H9 (cell line): ENCODE measurements at regions not wholly inside any gene's neighbourhood (a gene's known extent, or its start where the extent isn't known, plus 50 kb on each side); places are given as distances from the start of the nearest gene placed in this dataset.

ENCODE experiments used
- DNase-seq: peaks from one replicate; pipeline ENCODE4 v3.0.0-alpha.2; 2017
- H2AFZ ChIP-seq: one replicate; pipeline ENCODE4 v1.6.1; 2013; ENCODE audit warnings: mild to moderate bottlenecking, low read length, control low read depth, moderate library complexity
- H2AK5ac ChIP-seq: 2 replicates; pipeline ENCODE4 v1.6.1; 2013; ENCODE audit warnings: low read length, control low read depth, mixed read lengths; ENCODE audit not compliant: insufficient read length
- H2BK120ac ChIP-seq: one replicate; pipeline ENCODE4 v1.6.1; 2013; ENCODE audit warnings: low read depth, mild to moderate bottlenecking, low read length, control low read depth, inconsistent platforms; ENCODE audit not compliant: poor library complexity, severe bottlenecking
- H2BK12ac ChIP-seq: 2 replicates; pipeline ENCODE4 v1.6.1; 2013; ENCODE audit warnings: low read length, control low read depth, mixed read lengths, low read depth; ENCODE audit not compliant: insufficient read length
- H2BK15ac ChIP-seq: 2 replicates; pipeline ENCODE4 v1.6.1; 2013; ENCODE audit warnings: low read depth, low read length, control low read depth
- H2BK20ac ChIP-seq: one replicate; pipeline ENCODE4 v1.6.1; 2013; ENCODE audit warnings: low read depth, mild to moderate bottlenecking, low read length, control low read depth, inconsistent platforms; ENCODE audit not compliant: poor library complexity, severe bottlenecking
- H2BK5ac ChIP-seq: 2 replicates; pipeline ENCODE4 v1.6.1; 2013; ENCODE audit warnings: low read length, control low read depth, mixed read lengths; ENCODE audit not compliant: insufficient read length
- H3K14ac ChIP-seq: 2 replicates; pipeline ENCODE4 v1.6.1; 2013; ENCODE audit warnings: low read length, control low read depth; ENCODE audit not compliant: insufficient read depth
- H3K18ac ChIP-seq: 2 replicates; pipeline ENCODE4 v1.6.1; 2013; ENCODE audit warnings: low read depth, mild to moderate bottlenecking, mixed read lengths, low read length, control low read depth; ENCODE audit not compliant: insufficient read length
- H3K23ac ChIP-seq: 2 replicates; pipeline ENCODE4 v1.6.1; 2013; ENCODE audit warnings: low read length, control low read depth, mixed read lengths, low read depth; ENCODE audit not compliant: insufficient read length
- H3K23me2 ChIP-seq: 2 replicates; pipeline ENCODE4 v1.6.1; 2013; ENCODE audit warnings: low read depth, mild to moderate bottlenecking, mixed read lengths, low read length, control low read depth; ENCODE audit not compliant: insufficient read length, poor library complexity, severe bottlenecking
- H3K27ac ChIP-seq: 2 replicates; pipeline ENCODE4 v1.5.1; 2013; ENCODE audit warnings: low read length, control low read depth, mixed read lengths, low read depth; ENCODE audit not compliant: insufficient read length
- H3K27me3 ChIP-seq: 2 replicates; pipeline ENCODE4 v1.6.1; 2013; ENCODE audit warnings: low read length, control low read depth, inconsistent platforms; ENCODE audit not compliant: insufficient read depth
- H3K4ac ChIP-seq: 2 replicates; pipeline ENCODE4 v1.6.1; 2013; ENCODE audit warnings: low read depth, mild to moderate bottlenecking, control low read depth, inconsistent platforms, low read length, moderate library complexity
- H3K4me1 ChIP-seq: 2 replicates; pipeline ENCODE4 v1.6.1; 2013; ENCODE audit warnings: low read length, control low read depth, inconsistent platforms; ENCODE audit not compliant: insufficient read depth
- H3K4me2 ChIP-seq: 2 replicates; pipeline ENCODE4 v1.6.1; 2013; ENCODE audit warnings: low read length, control low read depth, mixed read lengths; ENCODE audit not compliant: insufficient read length, insufficient read depth
- H3K56ac ChIP-seq: 2 replicates; pipeline ENCODE4 v1.6.1; 2013; ENCODE audit warnings: low read depth, mild to moderate bottlenecking, mixed read lengths, low read length, control low read depth; ENCODE audit not compliant: insufficient read length
- H3K79me1 ChIP-seq: 2 replicates; pipeline ENCODE4 v1.6.1; 2013; ENCODE audit warnings: low read depth, mild to moderate bottlenecking, moderate library complexity, low read length, control low read depth, inconsistent platforms; ENCODE audit not compliant: insufficient read depth, poor library complexity, severe bottlenecking
- H3K79me2 ChIP-seq: 2 replicates; pipeline ENCODE4 v1.6.1; 2013; ENCODE audit warnings: low read length, control low read depth, inconsistent platforms; ENCODE audit not compliant: insufficient read depth
- H3K9ac ChIP-seq: 2 replicates; pipeline ENCODE4 v1.6.1; 2013; ENCODE audit warnings: low read length, control low read depth, mixed read lengths; ENCODE audit not compliant: insufficient read length; ENCODE audit errors: extremely low read depth
- H3K9me3 ChIP-seq: one replicate; pipeline ENCODE4 v1.6.1; 2013; ENCODE audit warnings: low read depth, low read length, inconsistent platforms; ENCODE audit not compliant: control insufficient read depth
- H3T11ph ChIP-seq: one replicate; pipeline ENCODE4 v1.6.1; 2013; ENCODE audit warnings: mild to moderate bottlenecking, low read length, control low read depth, inconsistent platforms
- H4K20me1 ChIP-seq: one replicate; pipeline ENCODE4 v1.6.1; 2013; ENCODE audit not compliant: control insufficient read depth, insufficient read length, insufficient read depth
- H4K5ac ChIP-seq: 2 replicates; pipeline ENCODE4 v1.6.1; 2013; ENCODE audit warnings: low read depth, mild to moderate bottlenecking, mixed read lengths, low read length, control low read depth; ENCODE audit not compliant: insufficient read length
- H4K8ac ChIP-seq: replicated peaks from 2 replicates; pipeline ENCODE4 v1.6.1; 2013; ENCODE audit warnings: low read length, control low read depth, mixed read lengths, low read depth; ENCODE audit not compliant: insufficient read length
- H4K91ac ChIP-seq: 2 replicates; pipeline ENCODE4 v1.6.1; 2013; ENCODE audit warnings: low read depth, mild to moderate bottlenecking, moderate library complexity, mixed read lengths, low read length, control low read depth; ENCODE audit not compliant: insufficient read length
- H3K27ac Mint-ChIP-seq, 3 experiments: 2 replicates in 2 of 3; 3 replicates in 1 of 3; pipeline ENCODE4 v1.8.0; 2020 to 2021; ENCODE audit warnings: mixed read lengths in 3 of 3, mild to moderate bottlenecking in 1 of 3, moderate library complexity in 1 of 3
- H3K27me3 Mint-ChIP-seq: 2 replicates; pipeline ENCODE4 v1.8.0; 2021; ENCODE audit warnings: low read depth, mild to moderate bottlenecking, moderate library complexity, mixed read lengths
- H3K36me3 Mint-ChIP-seq, 3 experiments: 2 replicates in 2 of 3; 3 replicates in 1 of 3; pipeline ENCODE4 v1.8.0; 2020 to 2021; ENCODE audit warnings: low read depth in 3 of 3, mixed read lengths in 3 of 3; ENCODE audit not compliant: insufficient read depth in 1 of 3
- H3K4me1 Mint-ChIP-seq, 2 experiments: 2 replicates each; pipeline ENCODE4 v1.8.0; 2020; ENCODE audit warnings: mixed read lengths in 2 of 2
- H3K4me3 Mint-ChIP-seq, 2 experiments: 2 replicates in 1 of 2; 3 replicates in 1 of 2; pipeline ENCODE4 v1.8.0; 2020 to 2021; ENCODE audit warnings: mild to moderate bottlenecking in 2 of 2, mixed read lengths in 2 of 2, moderate library complexity in 1 of 2
- H3K9me3 Mint-ChIP-seq, 2 experiments: 2 replicates in 1 of 2; 3 replicates in 1 of 2; pipeline ENCODE4 v1.8.0; 2020; ENCODE audit warnings: mild to moderate bottlenecking in 2 of 2, mixed read lengths in 2 of 2, moderate library complexity in 1 of 2
- CTCF ChIP-seq: fragments of 200-600 bp; sonication (generic); conservative IDR thresholded peaks from 3 replicates; pipeline ENCODE4 v1.8.0; 2021; ENCODE audit warnings: antibody characterized with exemption, mild to moderate bottlenecking
- WGBS: extraction: QIAGEN DNeasy Blood & Tissue Kit; methylation state at CpG from one replicate; pipeline ENCODE4 v1.1.7; 2013; ENCODE audit warnings: missing lambda C conversion rate, low lambda C conversion rate, mixed read lengths; ENCODE audit not compliant: insufficient read length; ENCODE audit errors: extremely low coverage; 5-methylcytosine and 5-hydroxymethylcytosine counted together

GRCh38 chr7:33729726-33730125 lies 175.6 kb upstream of the BMPER start:
- Mint-ChIP-seq H3K27ac (no peak overlapping the region), H3K27me3 (peaks cover 2% of the 10 kb centered on the region; the same call in 1 of the 2 replicates), H3K9me3 (no peaks in the 10 kb centered on the region), H3K4me3 (no peak overlapping the region), H3K36me3 (no peaks in the 10 kb centered on the region; a peak in 2 of 7 replicates), H3K4me1 (peaks cover 28 to 33% of the 10 kb centered on the region in 2 experiments)
- Histone ChIP-seq H3K79me2 (no peaks in the 10 kb centered on the region), H2AFZ (no peak overlapping the region), H3K56ac (no peak overlapping the region), H2BK20ac (no peak overlapping the region), H2BK15ac (no peak overlapping the region), H3K23ac (no peak overlapping the region), H2BK5ac (no peak overlapping the region), H3K14ac (no peak overlapping the region), H4K8ac (no peak overlapping the region), H3T11ph (no peak overlapping the region), H3K27ac (no peak overlapping the region), H3K4ac (no peak overlapping the region), H4K20me1 (no peaks in the 10 kb centered on the region), H4K5ac (no peak overlapping the region), H2BK12ac (no peak overlapping the region), H3K9ac (no peak overlapping the region), H3K23me2 (no peaks in the 10 kb centered on the region), H3K4me2 (no peak overlapping the region), H3K79me1 (no peaks in the 10 kb centered on the region), H3K18ac (no peak overlapping the region), H3K4me1 (peaks cover 5% of the 10 kb centered on the region; the same call in 1 of the 2 replicates), H4K91ac (no peak overlapping the region), H3K27me3 (no peaks in the 10 kb centered on the region), H2AK5ac (no peak overlapping the region), H3K9me3 (no peaks in the 10 kb centered on the region), H2BK120ac (no peak overlapping the region)
- no peak for DNase-seq
- WGBS: no CpG with 5 or more reads among the region's 3 CpGs
- no peak for TF ChIP-seq CTCF
